SK-N-SH treated with all-trans-retinoic acid at 6 μM for 48 hours (cell line): ENCODE measurements at regions not wholly inside any gene's neighbourhood (a gene's known extent, or its start where the extent isn't known, plus 50 kb on each side); places are given as distances from the start of the nearest gene placed in this dataset.

Experiments used
- ARNTL ChIP-seq: fragments of 450-650 bp; formaldehyde crosslinking; IDR thresholded peaks from 2 replicates; pipeline ENCODE4 v1.5.0; 2020; ENCODE audit warnings: low read depth, mild to moderate bottlenecking, moderate library complexity, borderline replicate concordance
- CSDC2 ChIP-seq: fragments of 250-450 bp; sonication (Bioruptor Pico); IDR thresholded peaks from 2 replicates; pipeline ENCODE4 v1.5.0; 2020; ENCODE audit warnings: mild to moderate bottlenecking, moderate library complexity
- ESRRG ChIP-seq: fragments of 250-450 bp; sonication (Bioruptor Pico); IDR thresholded peaks from 2 replicates; pipeline ENCODE4 v1.6.1; 2021; ENCODE audit warnings: mild to moderate bottlenecking
- GLIS3 ChIP-seq: fragments of 250-450 bp; sonication (Bioruptor Pico); IDR thresholded peaks from 2 replicates; pipeline ENCODE4 v1.5.0; 2020; ENCODE audit warnings: mild to moderate bottlenecking, moderate library complexity
- ISL1 ChIP-seq: fragments of 250-450 bp; sonication (Bioruptor Pico); IDR thresholded peaks from 2 replicates; pipeline ENCODE4 v2.1.2; 2022; ENCODE audit warnings: mild to moderate bottlenecking, moderate library complexity
- OSR1 ChIP-seq: fragments of 250-450 bp; sonication (Bioruptor Pico); IDR thresholded peaks from 2 replicates; pipeline ENCODE4 v1.8.0; 2022; ENCODE audit warnings: moderate library complexity, mild to moderate bottlenecking, inconsistent platforms
- RARB ChIP-seq: fragments of 250-450 bp; sonication (Bioruptor Pico); IDR thresholded peaks from 2 replicates; pipeline ENCODE4 v1.8.0; 2021; ENCODE audit warnings: mild to moderate bottlenecking, moderate library complexity
- TOX ChIP-seq: fragments of 250-450 bp; sonication (Bioruptor Pico); IDR thresholded peaks from 2 replicates; pipeline ENCODE4 v1.8.0; 2021; ENCODE audit warnings: mild to moderate bottlenecking, moderate library complexity, borderline replicate concordance
- ZFP30 ChIP-seq: fragments of 450-650 bp; formaldehyde crosslinking; IDR thresholded peaks from 2 replicates; pipeline ENCODE4 v1.5.0; 2022; ENCODE audit warnings: mild to moderate bottlenecking, moderate library complexity
- ZNF565 ChIP-seq: fragments of 450-650 bp; formaldehyde crosslinking; conservative IDR thresholded peaks from 2 replicates; pipeline ENCODE4 v1.5.0; 2020; ENCODE audit warnings: low read depth, mild to moderate bottlenecking, moderate library complexity
- TF ChIP-seq, protein P1 (sequence below): fragments of 250-450 bp; sonication (Bioruptor Pico); IDR thresholded peaks from 2 replicates; pipeline ENCODE4 v1.8.0; 2021; ENCODE audit warnings: low read depth, mild to moderate bottlenecking, moderate library complexity, borderline replicate concordance
- TF ChIP-seq, protein P2 (sequence below): fragments of 250-450 bp; sonication (Bioruptor Pico); IDR thresholded peaks from 2 replicates; pipeline ENCODE4 v1.8.0; 2020; ENCODE audit warnings: mild to moderate bottlenecking, moderate library complexity, borderline replicate concordance

DNA sequence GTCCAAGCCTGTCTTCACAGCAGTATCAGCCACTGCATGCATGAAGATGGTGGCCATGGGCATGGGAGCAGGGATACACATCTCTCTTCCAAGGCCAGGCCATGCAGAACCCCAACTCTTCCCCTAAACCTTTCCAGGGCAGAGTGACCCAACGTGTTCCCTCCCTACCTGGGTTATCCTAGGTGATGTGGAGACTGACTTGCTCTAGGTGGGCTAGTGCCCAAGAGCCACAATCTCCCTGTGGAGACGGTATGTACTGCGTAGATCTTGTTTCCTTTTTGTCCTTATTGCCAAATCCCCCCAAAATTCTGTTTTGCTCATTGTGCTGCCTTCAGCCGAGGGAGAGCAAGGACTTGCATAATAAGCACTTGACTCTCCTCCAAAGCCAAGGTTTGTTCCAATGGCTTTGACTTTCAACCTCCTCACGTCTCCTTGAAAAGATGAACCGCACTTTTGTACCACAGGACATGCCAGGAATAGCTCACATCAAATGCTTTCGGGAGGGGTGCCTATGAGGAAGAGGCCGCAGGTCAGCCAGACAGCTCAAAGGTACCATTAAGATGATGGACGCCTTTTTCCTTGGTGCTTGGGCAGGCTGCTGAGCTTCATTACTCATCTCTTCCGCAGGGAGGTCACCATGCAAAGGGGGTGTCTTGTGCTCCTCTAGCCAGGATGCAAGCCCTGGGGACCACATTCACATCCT is 76.2 kb upstream of the GLI2 start:
- TF ChIP-seq ZFP30 (no peak), ESRRG (CRISPR knock-in tag) (no peak), GLIS3 (CRISPR knock-in tag) (no peak), CSDC2 (CRISPR knock-in tag) (no peak), RARB (CRISPR knock-in tag) (no peak), ARNTL (CRISPR knock-in tag) (no peak), OSR1 (CRISPR knock-in tag) (no peak), TOX (CRISPR knock-in tag) (no peak), ZNF565 (CRISPR knock-in tag) (no peak), ISL1 (no peak)
- TF ChIP-seq, protein P1, sequence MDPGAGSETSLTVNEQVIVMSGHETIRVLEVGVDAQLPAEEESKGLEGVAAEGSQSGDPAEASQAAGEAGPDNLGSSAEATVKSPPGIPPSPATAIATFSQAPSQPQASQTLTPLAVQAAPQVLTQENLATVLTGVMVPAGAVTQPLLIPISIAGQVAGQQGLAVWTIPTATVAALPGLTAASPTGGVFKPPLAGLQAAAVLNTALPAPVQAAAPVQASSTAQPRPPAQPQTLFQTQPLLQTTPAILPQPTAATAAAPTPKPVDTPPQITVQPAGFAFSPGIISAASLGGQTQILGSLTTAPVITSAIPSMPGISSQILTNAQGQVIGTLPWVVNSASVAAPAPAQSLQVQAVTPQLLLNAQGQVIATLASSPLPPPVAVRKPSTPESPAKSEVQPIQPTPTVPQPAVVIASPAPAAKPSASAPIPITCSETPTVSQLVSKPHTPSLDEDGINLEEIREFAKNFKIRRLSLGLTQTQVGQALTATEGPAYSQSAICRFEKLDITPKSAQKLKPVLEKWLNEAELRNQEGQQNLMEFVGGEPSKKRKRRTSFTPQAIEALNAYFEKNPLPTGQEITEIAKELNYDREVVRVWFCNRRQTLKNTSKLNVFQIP: no peak
- TF ChIP-seq, protein P2, sequence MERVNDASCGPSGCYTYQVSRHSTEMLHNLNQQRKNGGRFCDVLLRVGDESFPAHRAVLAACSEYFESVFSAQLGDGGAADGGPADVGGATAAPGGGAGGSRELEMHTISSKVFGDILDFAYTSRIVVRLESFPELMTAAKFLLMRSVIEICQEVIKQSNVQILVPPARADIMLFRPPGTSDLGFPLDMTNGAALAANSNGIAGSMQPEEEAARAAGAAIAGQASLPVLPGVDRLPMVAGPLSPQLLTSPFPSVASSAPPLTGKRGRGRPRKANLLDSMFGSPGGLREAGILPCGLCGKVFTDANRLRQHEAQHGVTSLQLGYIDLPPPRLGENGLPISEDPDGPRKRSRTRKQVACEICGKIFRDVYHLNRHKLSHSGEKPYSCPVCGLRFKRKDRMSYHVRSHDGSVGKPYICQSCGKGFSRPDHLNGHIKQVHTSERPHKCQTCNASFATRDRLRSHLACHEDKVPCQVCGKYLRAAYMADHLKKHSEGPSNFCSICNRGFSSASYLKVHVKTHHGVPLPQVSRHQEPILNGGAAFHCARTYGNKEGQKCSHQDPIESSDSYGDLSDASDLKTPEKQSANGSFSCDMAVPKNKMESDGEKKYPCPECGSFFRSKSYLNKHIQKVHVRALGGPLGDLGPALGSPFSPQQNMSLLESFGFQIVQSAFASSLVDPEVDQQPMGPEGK: no peak
